Cardiac muscle cell (in vitro differentiated cells and primary cell): ENCODE measurements at regions not wholly inside any gene's neighbourhood (a gene's known extent, or its start where the extent isn't known, plus 50 kb on each side); places are given as distances from the start of the nearest gene placed in this dataset.

ENCODE experiments used
- DNase-seq, 2 donors: peaks; one replicate each; pipeline versions ENCODE4 v3.0.0 to v3.0.0-alpha.2; 2010 to 2017; ENCODE audit warnings: low read depth in 1 of 2, low spot score in 1 of 2
- H3K27ac ChIP-seq: fragments of 200-600 bp; sonication (generic); 2 replicates; pipeline ENCODE4 v1.5.1; 2016
- H3K27me3 ChIP-seq: fragments of 200-600 bp; sonication (generic); 2 replicates; pipeline ENCODE4 v1.6.0; 2016; ENCODE audit warnings: control low read depth
- H3K36me3 ChIP-seq: fragments of 200-600 bp; sonication (generic); 2 replicates; pipeline ENCODE4 v1.5.1; 2016; ENCODE audit warnings: control low read depth
- H3K4me1 ChIP-seq: fragments of 200-600 bp; sonication (generic); 2 replicates; pipeline ENCODE4 v1.8.1; 2017; ENCODE audit warnings: low read depth, mild to moderate bottlenecking, mixed run types
- H3K4me3 ChIP-seq: fragments of 200-600 bp; sonication (generic); 2 replicates; pipeline ENCODE4 v1.5.1; 2016; ENCODE audit warnings: mild to moderate bottlenecking
- H3K9me3 ChIP-seq: fragments of 200-600 bp; sonication (generic); 2 replicates; pipeline ENCODE4 v1.5.1; 2017; ENCODE audit warnings: low read depth, mild to moderate bottlenecking, control low read depth
- TF ChIP-seq, protein P1 (sequence below): IDR thresholded peaks from 2 replicates; pipeline ENCODE4 v1.5.1; 2012; ENCODE audit warnings: low read depth, mild to moderate bottlenecking, low read length

DNA sequence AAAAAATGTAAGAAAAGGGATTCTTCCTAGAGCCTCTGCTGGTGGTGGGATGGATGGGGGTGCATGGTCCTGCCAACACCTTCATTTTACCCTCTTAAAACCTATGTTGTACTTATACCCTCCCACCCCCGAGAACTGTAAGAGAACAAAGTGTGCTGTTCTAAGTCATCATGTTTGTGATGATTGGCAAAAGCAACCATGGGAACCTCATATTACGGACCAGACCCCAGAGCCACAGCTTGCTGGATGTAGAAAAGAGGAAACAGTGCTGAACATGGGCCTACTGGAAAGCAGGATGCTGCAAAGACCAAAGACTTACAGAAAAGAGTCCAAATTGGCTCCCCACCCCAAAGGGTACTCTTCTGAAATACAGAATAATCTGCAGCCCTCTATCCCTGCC lies 311.2 kb downstream of the DUSP6 start:
- Histone ChIP-seq H3K27me3 (no peaks in the 10 kb centered on the region), H3K27ac (no peak overlapping the region), H3K9me3 (no peaks in the 10 kb centered on the region), H3K36me3 (no peaks in the 10 kb centered on the region), H3K4me1 (peaks cover 4% of the 10 kb centered on the region), H3K4me3 (no peak overlapping the region)
- DNase-seq: no peak
- TF ChIP-seq, protein P1, sequence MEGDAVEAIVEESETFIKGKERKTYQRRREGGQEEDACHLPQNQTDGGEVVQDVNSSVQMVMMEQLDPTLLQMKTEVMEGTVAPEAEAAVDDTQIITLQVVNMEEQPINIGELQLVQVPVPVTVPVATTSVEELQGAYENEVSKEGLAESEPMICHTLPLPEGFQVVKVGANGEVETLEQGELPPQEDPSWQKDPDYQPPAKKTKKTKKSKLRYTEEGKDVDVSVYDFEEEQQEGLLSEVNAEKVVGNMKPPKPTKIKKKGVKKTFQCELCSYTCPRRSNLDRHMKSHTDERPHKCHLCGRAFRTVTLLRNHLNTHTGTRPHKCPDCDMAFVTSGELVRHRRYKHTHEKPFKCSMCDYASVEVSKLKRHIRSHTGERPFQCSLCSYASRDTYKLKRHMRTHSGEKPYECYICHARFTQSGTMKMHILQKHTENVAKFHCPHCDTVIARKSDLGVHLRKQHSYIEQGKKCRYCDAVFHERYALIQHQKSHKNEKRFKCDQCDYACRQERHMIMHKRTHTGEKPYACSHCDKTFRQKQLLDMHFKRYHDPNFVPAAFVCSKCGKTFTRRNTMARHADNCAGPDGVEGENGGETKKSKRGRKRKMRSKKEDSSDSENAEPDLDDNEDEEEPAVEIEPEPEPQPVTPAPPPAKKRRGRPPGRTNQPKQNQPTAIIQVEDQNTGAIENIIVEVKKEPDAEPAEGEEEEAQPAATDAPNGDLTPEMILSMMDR: no peak

DNA sequence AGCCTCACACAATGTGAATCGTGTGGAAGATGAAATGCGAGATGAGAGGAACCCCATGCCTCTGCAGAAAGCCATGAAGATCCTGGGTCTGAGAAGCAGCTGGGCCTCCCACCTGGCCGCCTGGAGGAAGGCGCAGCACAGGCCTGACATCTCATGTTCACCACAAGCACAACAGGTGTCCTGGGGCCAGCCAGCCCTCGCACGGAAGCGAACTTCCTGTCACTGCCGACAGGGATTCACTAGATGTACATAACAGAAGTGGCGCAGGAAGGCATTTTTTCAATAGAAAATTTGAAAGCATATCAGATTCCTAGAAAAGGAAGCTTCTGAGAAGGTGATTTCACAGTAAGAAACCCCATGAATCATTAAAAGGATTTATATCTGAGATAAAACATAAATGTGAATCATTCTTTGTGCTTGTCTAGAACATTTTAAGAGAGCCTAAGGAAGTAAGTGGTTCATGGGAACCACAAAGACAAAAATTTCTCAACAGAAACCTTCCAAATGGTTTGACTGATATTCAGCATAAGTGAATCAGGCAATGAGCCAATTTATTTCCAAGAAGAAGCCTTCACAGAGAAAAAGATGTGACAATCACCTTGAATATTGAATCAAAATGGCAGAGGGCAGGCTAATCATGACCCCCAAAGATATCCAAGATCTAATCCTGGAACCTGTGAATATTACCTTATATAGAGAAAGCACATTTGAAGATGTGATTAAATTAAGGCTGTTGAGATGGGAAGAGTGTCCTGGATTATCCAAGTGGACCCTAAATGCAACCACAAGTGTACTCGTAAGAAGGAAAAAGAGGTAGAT lies 311.9 kb downstream of the DUSP6 start:
- peak in 1 of 2 donors; percentile 43 for DNase-seq
- no peaks in the 10 kb centered on the region for H3K9me3 ChIP-seq
- peaks cover 4% of the 10 kb centered on the region for H3K4me1 ChIP-seq
- H3K36me3 ChIP-seq: no peaks in the 10 kb centered on the region
- H3K4me3 ChIP-seq: no peak overlapping the region
- TF ChIP-seq, protein P1: no peak
- H3K27me3 ChIP-seq: no peaks in the 10 kb centered on the region
- no peak overlapping the region for H3K27ac ChIP-seq

DNA sequence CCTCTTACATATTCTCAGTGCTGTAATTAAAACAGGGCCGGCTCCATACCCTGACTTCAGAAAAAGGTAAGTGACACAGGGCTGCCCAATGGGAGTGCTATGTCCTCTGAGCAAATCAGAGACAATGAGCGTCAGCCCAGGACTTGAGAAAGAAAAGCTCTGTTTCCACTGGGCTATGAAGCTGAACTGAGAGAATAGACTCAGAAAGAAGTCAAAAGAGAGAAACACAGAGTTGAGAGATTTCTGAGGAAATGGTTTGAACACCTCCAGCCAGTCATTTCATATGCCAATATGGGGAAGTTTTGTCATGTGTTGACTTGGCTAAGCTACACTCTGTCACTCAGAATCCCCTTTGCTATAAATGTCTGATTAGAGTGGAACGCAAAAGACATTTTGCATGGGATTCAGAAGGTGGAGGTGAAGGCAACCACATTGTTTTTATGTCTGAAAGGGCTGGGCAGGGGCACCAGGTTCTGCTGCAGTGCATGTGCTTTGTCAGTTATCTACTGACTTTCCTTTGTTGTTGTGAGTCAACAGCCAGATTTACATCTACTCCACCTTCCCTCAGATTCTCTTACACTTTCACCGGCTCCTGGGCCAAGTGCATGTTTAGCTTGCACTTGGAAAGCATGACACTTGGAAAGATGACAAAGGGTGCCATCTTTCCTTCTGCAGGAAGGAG lies 313.3 kb downstream of the DUSP6 start:
- no peak for DNase-seq
- TF ChIP-seq, protein P1: no peak
- Histone ChIP-seq H3K27me3 (no peaks in the 10 kb centered on the region), H3K9me3 (no peaks in the 10 kb centered on the region), H3K4me3 (no peak overlapping the region), H3K36me3 (no peaks in the 10 kb centered on the region), H3K27ac (no peak overlapping the region), H3K4me1 (no peaks in the 10 kb centered on the region)

DNA sequence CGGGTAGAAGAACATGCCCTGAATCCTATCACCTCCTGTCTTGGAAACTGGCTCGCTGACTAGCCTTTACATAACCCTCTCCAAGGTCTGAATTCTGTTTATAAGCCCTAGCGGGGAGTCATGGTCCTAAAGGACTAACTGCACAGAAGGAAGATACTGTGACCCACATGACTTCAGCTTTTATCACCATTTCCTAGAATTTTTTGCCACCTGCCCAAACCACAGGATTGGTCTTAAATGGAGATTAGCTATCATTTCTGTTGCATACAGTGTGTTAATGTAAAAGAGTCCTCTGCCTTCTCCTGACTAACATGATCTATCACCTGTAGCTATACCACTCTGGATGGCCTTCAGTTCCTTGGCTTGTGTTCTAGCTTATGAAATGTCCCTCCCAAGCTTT lies 319.2 kb downstream of the DUSP6 start:
- Histone ChIP-seq H3K27me3 (no peaks in the 10 kb centered on the region), H3K9me3 (no peaks in the 10 kb centered on the region), H3K27ac (no peak overlapping the region), H3K36me3 (no peaks in the 10 kb centered on the region), H3K4me1 (no peaks in the 10 kb centered on the region), H3K4me3 (no peak overlapping the region)
- TF ChIP-seq, protein P1: no peak
- DNase-seq: no peak

DNA sequence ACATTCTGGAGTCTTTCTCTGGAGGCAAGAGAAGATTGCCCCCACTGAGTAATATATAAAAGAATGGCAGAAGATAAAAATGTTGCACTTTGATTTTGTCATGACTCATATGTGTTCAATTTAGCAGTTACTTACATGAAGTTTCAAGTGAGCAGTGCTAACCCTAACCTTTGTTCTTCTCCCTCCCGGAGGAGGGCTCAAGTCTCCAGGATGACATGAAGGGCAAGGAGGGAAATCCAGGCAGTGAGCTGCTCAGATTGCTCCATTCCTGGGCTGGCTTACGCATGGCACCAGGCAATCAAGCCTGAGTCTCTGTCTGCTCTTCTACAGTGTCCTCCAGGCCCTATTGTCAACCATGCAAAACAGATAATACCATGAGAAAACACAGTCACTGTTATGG lies 322.3 kb downstream of the DUSP6 start:
- no peaks in the 10 kb centered on the region for H3K27me3 ChIP-seq
- H3K27ac ChIP-seq: no peak overlapping the region
- TF ChIP-seq, protein P1: no peak
- no peaks in the 10 kb centered on the region for H3K9me3 ChIP-seq
- H3K36me3 ChIP-seq: no peaks in the 10 kb centered on the region
- no peaks in the 10 kb centered on the region for H3K4me1 ChIP-seq
- H3K4me3 ChIP-seq: no peak overlapping the region
- peak in 1 of 2 donors; percentile 12 for DNase-seq
